Activated CD4-positive, alpha-beta memory T cell treated with anti-CD3 and anti-CD28 coated beads for 36 hours (primary cell): ENCODE measurements at regions not wholly inside any gene's neighbourhood (a gene's known extent, or its start where the extent isn't known, plus 50 kb on each side); places are given as distances from the start of the nearest gene placed in this dataset.
"Not testable (repeated sequence)": the region's sequence is repeated elsewhere in the genome, so short reads cannot be mapped to it uniquely, and the experiment has no call there.

ENCODE experiments used
- CTCF ChIA-PET: fragments of 350-600 bp; sonication (Branson Sonifier 250); formaldehyde crosslinking; loops from one replicate; lab custom pipeline; 2021; ENCODE audit warnings: antibody characterized with exemption, inconsistent platforms; lab: Charles Lee
- POLR2A ChIA-PET: fragments of 350-600 bp; sonication (Branson Sonifier 250); formaldehyde crosslinking; loops from one replicate; lab custom pipeline; 2021; ENCODE audit warnings: antibody characterized with exemption; lab: Charles Lee
- DNase-seq: peaks from one replicate; pipeline ENCODE4 v3.0.0-alpha.2; 2020
- H3K27ac Mint-ChIP-seq: one replicate; pipeline ENCODE4 v1.8.0; 2021; ENCODE audit warnings: mixed read lengths
- H3K27me3 Mint-ChIP-seq: one replicate; pipeline ENCODE4 v1.8.0; 2021; ENCODE audit warnings: mixed read lengths
- H3K36me3 Mint-ChIP-seq: one replicate; pipeline ENCODE4 v1.8.0; 2021; ENCODE audit warnings: mixed read lengths
- H3K4me1 Mint-ChIP-seq: one replicate; pipeline ENCODE4 v1.8.0; 2021; ENCODE audit warnings: low read depth, mixed read lengths
- H3K4me3 Mint-ChIP-seq: one replicate; pipeline ENCODE4 v1.8.0; 2021; ENCODE audit warnings: mild to moderate bottlenecking, mixed read lengths
- H3K9me3 Mint-ChIP-seq: one replicate; pipeline ENCODE4 v1.8.0; 2021; ENCODE audit warnings: mixed read lengths
- intact Hi-C: fragments of 100-400 bp; cut with micrococcal nuclease; formaldehyde crosslinking; loops from one replicate; pipeline ENCODE4 v1.15.1; 2023

DNA sequence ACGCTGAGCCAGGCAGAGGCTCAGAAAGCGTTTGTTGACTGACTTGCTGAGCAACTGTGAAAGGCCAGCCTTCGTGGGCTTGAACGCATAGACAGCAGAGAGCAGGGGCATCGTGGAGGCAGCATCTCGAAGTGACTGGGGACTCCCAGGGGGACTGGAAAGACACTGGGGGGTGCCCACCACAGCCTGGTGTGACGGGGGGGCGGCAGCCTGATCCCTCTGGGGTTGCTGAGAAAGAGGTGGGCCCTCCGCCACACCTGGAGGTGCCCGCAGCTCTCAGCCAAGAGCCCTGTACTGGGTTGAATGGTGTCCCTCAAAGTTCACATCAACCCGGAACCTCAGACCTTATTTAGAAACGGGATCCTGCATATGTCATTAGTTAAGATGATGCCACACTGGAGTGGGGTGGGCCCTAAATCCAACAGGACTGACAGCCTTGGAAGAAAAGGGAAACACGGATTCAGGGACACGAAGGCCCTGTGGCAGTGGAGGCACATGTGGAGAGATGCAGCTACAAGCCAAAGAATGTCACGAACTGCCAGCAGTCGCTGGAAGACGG, 84.6 kb downstream of the RFLNA start:
- CTCF ChIA-PET = interaction anchor here (1.0 kb wide), 1 partner anchor 385 kb away, joined by 3 read pairs; no protein-coding TSS in a partner anchor
- Mint-ChIP-seq H3K4me1 (no peaks in the 10 kb centered on the region), H3K36me3 (peaks cover 9% of the 10 kb centered on the region), H3K27ac (no peak overlapping the region), H3K9me3 (no peaks in the 10 kb centered on the region), H3K27me3 (no peaks in the 10 kb centered on the region), H3K4me3 (no peak overlapping the region)
- no peak for DNase-seq
- intact Hi-C loops = no loop called here
- POLR2A ChIA-PET = no interaction called here

- CTCF ChIA-PET = interaction anchor here (1.0 kb wide), 1 partner anchor 385 kb away, joined by 3 read pairs; no protein-coding TSS in a partner anchor
- Mint-ChIP-seq H3K4me1 (no peaks in the 10 kb centered on the region), H3K9me3 (no peaks in the 10 kb centered on the region)
These were observed 84.0 kb downstream of the RFLNA start for GRCh38 chr12:124378926-124379325.

GRCh38 chr12:124377981-124378509, 83.2 kb downstream of the RFLNA start:
- H3K4me3 Mint-ChIP-seq = no peak overlapping the region
- ChIA-PET POLR2A (no interaction called here), CTCF (interaction anchor here (0.6 kb wide), 1 partner anchor 248 kb away, joined by 3 read pairs; no protein-coding TSS in a partner anchor)
- intact Hi-C loops = no loop called here
- H3K27me3 Mint-ChIP-seq = no peaks in the 10 kb centered on the region
- H3K36me3 Mint-ChIP-seq = peaks cover 11% of the 10 kb centered on the region
- no peak for DNase-seq
- H3K27ac Mint-ChIP-seq = no peak overlapping the region
- no peaks in the 10 kb centered on the region for H3K4me1 Mint-ChIP-seq
- no peaks in the 10 kb centered on the region for H3K9me3 Mint-ChIP-seq

More at GRCh38 chr12:124378926-124379325, 84.0 kb downstream of the RFLNA start:
- POLR2A ChIA-PET = no interaction called here
- no peaks in the 10 kb centered on the region for H3K27me3 Mint-ChIP-seq
- no peak overlapping the region for H3K27ac Mint-ChIP-seq
- no peak overlapping the region for H3K4me3 Mint-ChIP-seq
- no peak for DNase-seq
- H3K36me3 Mint-ChIP-seq = peaks cover 10% of the 10 kb centered on the region
- intact Hi-C loops = no loop called here

GRCh38 chr12:124376435-124376834, 81.5 kb downstream of the RFLNA start:
- Mint-ChIP-seq H3K4me3 (no peak overlapping the region), H3K36me3 (peaks cover 11% of the 10 kb centered on the region), H3K27me3 (no peaks in the 10 kb centered on the region), H3K4me1 (no peaks in the 10 kb centered on the region), H3K9me3 (no peaks in the 10 kb centered on the region), H3K27ac (no peak overlapping the region)
- no peak for DNase-seq
- POLR2A ChIA-PET = no interaction called here
- CTCF ChIA-PET = no interaction called here
- intact Hi-C loops = no loop called here

- no peak for DNase-seq
- no peak overlapping the region for H3K4me3 Mint-ChIP-seq
- H3K27ac Mint-ChIP-seq = no peak overlapping the region
- intact Hi-C loops = no loop called here
- POLR2A ChIA-PET = no interaction called here
- H3K27me3 Mint-ChIP-seq = no peaks in the 10 kb centered on the region
- peaks cover 9% of the 10 kb centered on the region for H3K36me3 Mint-ChIP-seq
- CTCF ChIA-PET = no interaction called here
- H3K4me1 Mint-ChIP-seq = no peaks in the 10 kb centered on the region
- H3K9me3 Mint-ChIP-seq = no peaks in the 10 kb centered on the region
These were observed 80.9 kb downstream of the RFLNA start for GRCh38 chr12:124375789-124376175.

- no peak for DNase-seq
- Mint-ChIP-seq H3K9me3 (no peaks in the 10 kb centered on the region), H3K27me3 (no peaks in the 10 kb centered on the region), H3K27ac (no peak overlapping the region), H3K36me3 (peaks cover 9% of the 10 kb centered on the region), H3K4me3 (no peak overlapping the region), H3K4me1 (no peaks in the 10 kb centered on the region)
- POLR2A ChIA-PET = no interaction called here
- intact Hi-C loops = no loop called here
- CTCF ChIA-PET = no interaction called here
These were observed 80.4 kb downstream of the RFLNA start for GRCh38 chr12:124375141-124375788.

DNA sequence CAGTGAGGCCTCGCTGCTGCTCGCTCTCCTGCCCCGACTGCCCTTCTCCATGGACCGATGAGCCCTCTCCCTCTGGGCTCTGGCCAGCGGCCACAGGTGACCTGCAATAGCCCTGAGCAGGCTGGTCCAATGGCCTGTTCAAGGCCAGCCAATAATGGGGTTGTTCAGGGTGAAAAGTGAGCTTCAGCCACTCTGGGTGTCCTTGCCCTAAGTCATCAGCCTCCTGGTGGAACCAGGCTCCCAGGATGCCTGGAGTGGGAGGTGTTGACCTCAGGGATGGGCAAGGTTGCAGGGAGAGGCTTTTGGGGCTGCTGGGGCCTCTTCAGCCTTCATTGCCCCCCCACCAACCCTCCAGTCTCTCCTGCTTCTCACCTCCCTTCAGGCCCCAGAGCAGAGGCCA, 79.7 kb downstream of the RFLNA start:
- H3K9me3 Mint-ChIP-seq = no peaks in the 10 kb centered on the region
- no peak for DNase-seq
- ChIA-PET CTCF (no interaction called here), POLR2A (no interaction called here)
- intact Hi-C loops = no loop called here
- H3K36me3 Mint-ChIP-seq = peaks cover 9% of the 10 kb centered on the region
- no peak overlapping the region for H3K4me3 Mint-ChIP-seq
- no peaks in the 10 kb centered on the region for H3K4me1 Mint-ChIP-seq
- no peak overlapping the region for H3K27ac Mint-ChIP-seq
- H3K27me3 Mint-ChIP-seq = no peaks in the 10 kb centered on the region

- CTCF ChIA-PET = no interaction called here
- H3K4me3 Mint-ChIP-seq = no peak overlapping the region
- DNase-seq = no peak
- POLR2A ChIA-PET = no interaction called here
- H3K27ac Mint-ChIP-seq = no peak overlapping the region
- H3K27me3 Mint-ChIP-seq = no peaks in the 10 kb centered on the region
- no peaks in the 10 kb centered on the region for H3K4me1 Mint-ChIP-seq
- peaks cover 9% of the 10 kb centered on the region for H3K36me3 Mint-ChIP-seq
- no peaks in the 10 kb centered on the region for H3K9me3 Mint-ChIP-seq
- intact Hi-C loops = no loop called here
These were observed 79.3 kb downstream of the RFLNA start for GRCh38 chr12:124374147-124374546.

GRCh38 chr12:124373701-124374100, 78.8 kb downstream of the RFLNA start:
- intact Hi-C loops, H3K27me3 Mint-ChIP-seq, H3K36me3 Mint-ChIP-seq, DNase-seq, H3K4me3 Mint-ChIP-seq, H3K4me1 Mint-ChIP-seq, POLR2A ChIA-PET, H3K27ac Mint-ChIP-seq, CTCF ChIA-PET, H3K9me3 Mint-ChIP-seq: not testable (repeated sequence)

DNA sequence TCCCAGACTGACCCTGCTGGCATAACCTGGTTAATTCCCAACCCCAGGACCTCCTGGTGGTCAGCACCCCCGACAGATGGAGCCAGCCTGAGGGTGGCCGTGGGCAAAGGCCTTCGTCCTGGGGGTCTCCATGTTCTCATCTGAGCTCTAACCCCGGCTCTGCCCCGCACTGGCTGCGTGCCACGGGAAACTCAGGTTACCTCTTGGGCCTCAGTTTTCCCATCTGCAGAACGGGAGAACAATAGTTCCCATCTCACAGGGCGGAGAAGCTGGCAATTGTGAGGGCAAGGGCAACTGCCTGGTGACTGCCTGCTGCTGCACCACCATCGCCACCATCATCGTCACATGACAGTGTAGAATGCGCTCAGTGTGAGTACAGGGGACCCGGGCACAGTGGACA, 77.9 kb downstream of the RFLNA start:
- Mint-ChIP-seq H3K4me3 (no peak overlapping the region), H3K27me3 (no peaks in the 10 kb centered on the region), H3K36me3 (peaks cover 6% of the 10 kb centered on the region), H3K4me1 (no peaks in the 10 kb centered on the region), H3K9me3 (no peaks in the 10 kb centered on the region), H3K27ac (no peak overlapping the region)
- no peak for DNase-seq
- ChIA-PET CTCF (no interaction called here), POLR2A (no interaction called here)
- intact Hi-C loops = no loop called here

- no peaks in the 10 kb centered on the region for H3K27me3 Mint-ChIP-seq
- no peaks in the 10 kb centered on the region for H3K9me3 Mint-ChIP-seq
- peaks cover 2% of the 10 kb centered on the region for H3K36me3 Mint-ChIP-seq
- DNase-seq = no peak
- H3K27ac Mint-ChIP-seq = no peak overlapping the region
- ChIA-PET POLR2A (no interaction called here), CTCF (no interaction called here)
- intact Hi-C loops = no loop called here
- H3K4me3 Mint-ChIP-seq = no peak overlapping the region
- no peaks in the 10 kb centered on the region for H3K4me1 Mint-ChIP-seq
These were observed 77.2 kb downstream of the RFLNA start for GRCh38 chr12:124371970-124372555.

DNA sequence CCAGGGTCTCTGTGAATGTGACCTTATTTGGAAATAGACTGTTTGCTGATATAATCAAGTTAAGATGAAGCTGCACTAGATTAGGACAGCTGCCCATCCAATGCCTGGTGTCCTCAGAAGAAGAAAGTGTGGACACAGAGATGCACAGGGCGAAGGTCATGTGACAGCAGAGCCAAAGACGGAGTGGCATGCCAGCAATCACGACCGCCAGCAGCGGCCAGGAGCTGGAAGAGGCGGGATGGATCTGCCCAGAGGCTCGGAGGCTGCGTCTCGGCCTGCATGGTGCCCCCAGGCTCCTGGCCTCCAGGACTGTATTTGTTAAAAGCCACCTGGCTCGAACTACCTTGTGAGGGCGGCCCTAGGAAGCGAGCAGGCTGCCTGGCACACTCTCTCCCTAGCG, 76.5 kb downstream of the RFLNA start:
- H3K27me3 Mint-ChIP-seq = no peaks in the 10 kb centered on the region

More for the DNA sequence above, 76.5 kb downstream of the RFLNA start:
- ChIA-PET POLR2A (no interaction called here), CTCF (no interaction called here)
- intact Hi-C loops = no loop called here
- Mint-ChIP-seq H3K27ac (no peak overlapping the region), H3K9me3 (no peaks in the 10 kb centered on the region), H3K36me3 (peaks cover 2% of the 10 kb centered on the region), H3K4me1 (no peaks in the 10 kb centered on the region), H3K4me3 (no peak overlapping the region)
- DNase-seq = no peak
